ENCODE measurements at regions not wholly inside any gene's neighbourhood (a gene's known extent, or its start where the extent isn't known, plus 50 kb on each side); places are given as distances from the start of the nearest gene placed in this dataset.

DNA sequence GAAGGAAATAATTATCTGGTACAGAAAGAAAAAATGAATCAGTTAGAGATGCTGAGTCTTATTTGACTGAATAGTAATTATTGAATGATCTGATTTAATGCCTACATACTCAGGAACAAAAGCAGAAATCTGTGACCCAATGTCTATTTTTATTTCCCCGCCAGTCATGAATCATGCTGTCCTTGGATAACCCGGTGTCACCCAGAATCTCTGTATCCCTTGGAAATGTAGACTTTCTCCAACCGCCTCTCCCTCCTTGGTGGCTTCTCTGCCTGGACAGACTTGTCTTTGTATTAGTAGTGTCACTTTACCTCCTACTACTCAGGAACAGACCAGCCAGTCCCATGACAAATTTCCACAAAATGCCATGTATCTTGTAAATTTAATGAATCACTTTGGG lies 173.3 kb upstream of the PDGFD start:
- H3K9me3 Mint-ChIP-seq: no peaks in the 10 kb centered on the region
- no peaks in the 10 kb centered on the region for H3K4me1 Mint-ChIP-seq
- no peak overlapping the region for H3K27ac Mint-ChIP-seq (ENCODE audit: low read depth)
- H3K27me3 Mint-ChIP-seq: peaks cover 10% of the 10 kb centered on the region
- ATAC-seq (replicated peaks; ENCODE audit: extremely low read depth, poor library complexity, severe bottlenecking) (no peak), DNase-seq (ENCODE audit: low spot score in 2 of 2) (no peak)
- no peak overlapping the region for H3K4me3 Mint-ChIP-seq
- H3K36me3 Mint-ChIP-seq (ENCODE audit: insufficient read depth): no peaks in the 10 kb centered on the region

DNA sequence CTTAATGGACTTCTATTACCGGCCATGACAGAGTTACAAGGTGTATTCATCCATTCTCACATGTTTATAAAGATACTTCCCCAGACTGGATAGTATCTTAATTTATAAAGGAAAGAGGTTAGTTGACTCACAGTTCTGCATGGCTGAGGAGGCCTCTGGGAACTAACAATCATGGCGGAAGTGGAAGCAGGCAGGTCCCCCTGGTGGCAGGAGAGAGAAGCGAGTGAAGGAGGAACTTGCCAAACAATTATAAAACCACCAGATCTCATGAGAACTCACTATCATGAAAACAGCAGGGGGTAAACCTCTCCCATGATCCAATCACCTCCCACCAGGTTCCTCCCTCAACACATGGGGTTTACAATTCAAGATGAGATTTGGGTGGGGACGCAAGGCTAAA lies 170.0 kb upstream of the PDGFD start:
- DNase-seq (ENCODE audit: low spot score in 2 of 2) (no peak), ATAC-seq (replicated peaks; ENCODE audit: extremely low read depth, poor library complexity, severe bottlenecking) (no peak)
- Mint-ChIP-seq H3K27ac (ENCODE audit: low read depth) (no peak overlapping the region), H3K27me3 (peaks cover 10% of the 10 kb centered on the region), H3K4me1 (no peaks in the 10 kb centered on the region), H3K4me3 (no peak overlapping the region), H3K9me3 (no peaks in the 10 kb centered on the region), H3K36me3 (ENCODE audit: insufficient read depth) (no peaks in the 10 kb centered on the region)

DNA sequence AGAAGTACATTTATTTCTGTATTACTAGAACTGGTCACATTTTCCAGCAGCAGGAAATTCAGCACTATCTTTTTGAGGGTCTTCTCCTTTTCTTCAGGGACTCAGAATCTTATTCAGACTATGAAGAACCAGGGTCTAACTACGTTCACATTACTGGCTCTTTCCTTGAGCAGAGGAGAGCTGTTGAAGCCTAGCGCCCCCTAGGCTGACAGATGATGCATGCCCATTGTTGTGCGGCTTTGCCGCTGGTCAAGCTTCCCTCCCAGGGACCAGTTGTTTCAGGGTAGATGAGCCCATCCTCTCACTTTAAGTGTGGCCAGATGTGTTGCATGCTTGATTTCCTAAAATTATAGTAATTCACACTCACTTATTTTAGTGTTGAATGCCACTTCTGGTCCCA lies 168.2 kb upstream of the PDGFD start:
- Mint-ChIP-seq H3K27me3 (peaks cover 10% of the 10 kb centered on the region), H3K27ac (ENCODE audit: low read depth) (no peak overlapping the region), H3K4me1 (no peaks in the 10 kb centered on the region), H3K9me3 (no peaks in the 10 kb centered on the region), H3K4me3 (no peak overlapping the region), H3K36me3 (ENCODE audit: insufficient read depth) (no peaks in the 10 kb centered on the region)
- DNase-seq (ENCODE audit: low spot score in 2 of 2): no peak
- ATAC-seq (replicated peaks; ENCODE audit: extremely low read depth, poor library complexity, severe bottlenecking): no peak

DNA sequence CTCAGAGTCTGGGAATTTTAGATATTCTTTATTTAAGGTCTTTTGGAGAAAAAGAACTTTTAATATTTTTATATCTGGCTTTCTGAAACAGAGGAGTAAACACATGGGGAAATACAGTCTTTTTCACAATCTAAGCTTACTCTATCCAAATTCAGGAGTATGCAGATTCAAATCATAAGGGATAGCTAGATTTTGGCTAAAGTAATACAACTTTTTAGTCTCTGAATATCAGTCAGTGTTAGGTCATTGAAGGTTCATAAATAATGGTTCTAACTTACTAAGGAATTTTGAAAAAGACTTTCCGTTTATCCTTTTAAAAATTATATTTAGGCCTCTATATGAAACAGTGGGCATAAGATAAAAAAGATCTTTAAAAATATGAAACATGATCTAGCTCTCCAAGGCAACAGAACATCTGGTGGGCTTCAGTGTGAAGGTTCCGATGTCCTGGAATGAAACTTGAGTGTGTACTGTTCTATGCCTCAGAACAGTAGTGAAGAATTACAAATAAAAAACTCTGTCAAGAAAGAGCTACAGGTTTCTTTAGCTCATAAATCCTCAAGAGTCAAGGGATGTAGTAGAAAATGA lies 165.2 kb upstream of the PDGFD start:
- H3K36me3 Mint-ChIP-seq (ENCODE audit: insufficient read depth): no peaks in the 10 kb centered on the region
- no peak for DNase-seq (ENCODE audit: low spot score in 2 of 2)
- no peak for ATAC-seq (replicated peaks; ENCODE audit: extremely low read depth, poor library complexity, severe bottlenecking)
- H3K4me3 Mint-ChIP-seq: no peak overlapping the region
- H3K4me1 Mint-ChIP-seq: no peaks in the 10 kb centered on the region
- H3K9me3 Mint-ChIP-seq: no peaks in the 10 kb centered on the region
- no peak overlapping the region for H3K27ac Mint-ChIP-seq (ENCODE audit: low read depth)
- H3K27me3 Mint-ChIP-seq: peaks cover 7% of the 10 kb centered on the region

DNA sequence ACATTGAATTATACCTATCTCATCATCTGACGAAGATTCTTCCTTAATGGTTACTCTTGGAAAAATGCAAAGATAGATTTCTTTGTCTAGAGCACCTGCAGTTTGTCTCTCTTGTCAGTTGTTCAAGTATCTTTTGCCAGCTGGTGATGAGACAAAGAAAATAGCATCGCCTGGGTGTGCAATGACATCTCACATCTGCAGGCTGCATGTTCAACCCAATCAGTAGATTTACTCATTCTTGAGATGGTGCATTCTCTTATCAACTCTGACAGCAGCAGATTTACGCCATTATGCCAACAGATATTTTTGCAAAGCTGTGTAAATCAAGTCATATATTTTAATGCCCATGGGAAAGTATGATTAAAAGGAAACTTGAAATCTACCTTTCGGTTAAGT lies 164.6 kb upstream of the PDGFD start:
- H3K9me3 Mint-ChIP-seq: no peaks in the 10 kb centered on the region
- peaks cover under 1% of the 10 kb centered on the region for H3K27me3 Mint-ChIP-seq
- H3K4me3 Mint-ChIP-seq: no peak overlapping the region

DNA sequence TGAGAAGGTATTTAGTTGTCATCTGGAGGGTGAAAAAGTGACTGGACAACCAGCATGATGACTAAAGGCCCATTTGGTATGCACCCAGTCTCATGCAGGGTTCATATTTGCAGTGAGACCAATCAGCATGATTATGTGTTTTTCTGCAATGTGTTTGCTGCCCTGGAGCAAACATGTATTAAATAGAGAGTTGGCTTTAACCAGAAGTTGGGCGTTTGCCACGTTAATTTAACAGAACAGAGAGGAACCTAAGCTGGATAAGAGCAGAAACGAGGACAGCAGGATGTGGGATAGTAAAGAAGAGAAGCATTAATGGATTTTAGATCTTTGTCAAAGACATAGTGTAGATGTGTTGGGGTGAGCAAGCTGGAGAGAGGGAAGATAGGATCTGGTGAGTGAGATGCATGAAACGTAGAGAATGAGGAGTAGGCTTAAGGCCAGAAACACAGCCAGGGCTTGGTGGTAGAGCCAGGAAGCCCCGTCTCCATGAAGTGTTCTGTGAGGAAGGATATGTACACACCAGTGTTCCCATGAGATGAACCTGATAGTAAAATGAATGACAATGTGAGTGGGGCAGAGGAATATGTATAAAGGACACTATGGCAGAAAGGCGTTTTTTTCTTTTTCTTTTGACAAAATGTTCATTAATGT lies 164.0 kb upstream of the PDGFD start:
- no peak overlapping the region for H3K4me3 Mint-ChIP-seq
- no peak for ATAC-seq (replicated peaks; ENCODE audit: extremely low read depth, poor library complexity, severe bottlenecking)
- no peaks in the 10 kb centered on the region for H3K4me1 Mint-ChIP-seq
- H3K27me3 Mint-ChIP-seq: no peaks in the 10 kb centered on the region
- H3K9me3 Mint-ChIP-seq: no peaks in the 10 kb centered on the region
- H3K27ac Mint-ChIP-seq (ENCODE audit: low read depth): no peak overlapping the region
- no peaks in the 10 kb centered on the region for H3K36me3 Mint-ChIP-seq (ENCODE audit: insufficient read depth)
- DNase-seq (ENCODE audit: low spot score in 2 of 2): no peak

More for the DNA sequence above, 164.6 kb upstream of the PDGFD start:
- ATAC-seq (replicated peaks; ENCODE audit: extremely low read depth, poor library complexity, severe bottlenecking): no peak
- H3K36me3 Mint-ChIP-seq (ENCODE audit: insufficient read depth): no peaks in the 10 kb centered on the region
- H3K27ac Mint-ChIP-seq (ENCODE audit: low read depth): no peak overlapping the region
- no peaks in the 10 kb centered on the region for H3K4me1 Mint-ChIP-seq
- no peak for DNase-seq (ENCODE audit: low spot score in 2 of 2)

DNA sequence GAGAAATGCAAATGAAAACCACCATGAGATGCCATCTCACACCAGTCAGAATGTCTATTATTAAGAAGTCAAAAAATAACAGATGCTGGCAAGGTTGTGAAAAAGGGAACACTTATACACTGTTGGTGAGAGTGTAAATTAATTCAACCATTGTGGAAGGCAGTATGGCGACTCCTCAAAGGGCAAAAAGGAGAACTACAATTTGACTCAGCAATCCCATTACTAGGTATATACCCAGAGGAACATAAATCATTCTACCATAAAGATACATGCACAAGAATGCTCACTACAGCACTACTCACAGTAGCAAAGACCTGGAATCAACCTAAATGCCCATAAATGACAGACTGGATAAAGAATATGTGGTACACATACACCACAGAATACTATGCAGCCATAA lies 161.1 kb upstream of the PDGFD start:
- no peak for ATAC-seq (replicated peaks; ENCODE audit: extremely low read depth, poor library complexity, severe bottlenecking)
- H3K27me3 Mint-ChIP-seq: no peaks in the 10 kb centered on the region
- no peak for DNase-seq (ENCODE audit: low spot score in 2 of 2)
- no peak overlapping the region for H3K4me3 Mint-ChIP-seq
- no peaks in the 10 kb centered on the region for H3K9me3 Mint-ChIP-seq
- no peak overlapping the region for H3K27ac Mint-ChIP-seq (ENCODE audit: low read depth)
- no peaks in the 10 kb centered on the region for H3K36me3 Mint-ChIP-seq (ENCODE audit: insufficient read depth)
- no peaks in the 10 kb centered on the region for H3K4me1 Mint-ChIP-seq

DNA sequence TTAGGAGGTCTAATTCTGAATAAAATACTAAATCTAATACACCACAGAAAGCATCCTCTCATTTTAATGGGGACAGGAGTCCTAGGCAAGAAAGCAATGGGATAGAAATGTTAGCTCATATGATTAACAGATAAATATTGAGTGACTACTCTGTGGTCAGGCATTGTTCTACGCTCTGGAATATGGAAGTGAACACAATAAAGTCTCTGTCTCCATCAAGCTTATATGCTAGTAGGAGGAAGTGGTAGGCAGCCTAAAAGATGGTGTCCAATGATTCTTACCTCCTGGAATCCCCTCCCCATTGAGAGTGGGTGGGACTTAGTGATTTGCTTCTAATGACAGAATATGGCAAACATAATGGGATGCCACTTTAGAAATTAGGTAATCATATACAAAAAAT lies 160.3 kb upstream of the PDGFD start:
- H3K4me3 Mint-ChIP-seq: no peak overlapping the region

DNA sequence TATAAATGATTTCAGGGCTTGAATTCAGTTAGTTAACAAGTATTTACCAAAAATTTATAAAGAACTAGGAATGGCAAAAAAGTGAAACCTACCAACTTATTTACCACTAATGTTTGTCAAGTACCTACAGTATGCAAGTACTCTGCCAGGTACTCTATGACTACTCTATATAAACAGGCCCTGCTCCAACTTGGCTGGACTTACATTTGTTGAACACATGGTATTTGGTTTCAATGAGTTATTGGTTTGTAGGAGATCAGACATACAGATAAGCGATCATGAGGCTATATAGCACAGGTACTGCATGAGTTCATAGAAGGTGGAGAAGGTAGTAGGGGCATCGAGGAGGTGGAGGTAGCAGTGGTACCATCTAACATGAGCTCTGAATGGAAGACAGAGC lies 159.9 kb upstream of the PDGFD start:
- Mint-ChIP-seq H3K4me3 (no peak overlapping the region), H3K27ac (ENCODE audit: low read depth) (no peak overlapping the region), H3K4me1 (no peaks in the 10 kb centered on the region), H3K27me3 (no peaks in the 10 kb centered on the region), H3K9me3 (no peaks in the 10 kb centered on the region), H3K36me3 (ENCODE audit: insufficient read depth) (no peaks in the 10 kb centered on the region)
- no peak for DNase-seq (ENCODE audit: low spot score in 2 of 2)
- ATAC-seq (replicated peaks; ENCODE audit: extremely low read depth, poor library complexity, severe bottlenecking): no peak

More for the DNA sequence above, 160.3 kb upstream of the PDGFD start:
- ATAC-seq (replicated peaks; ENCODE audit: extremely low read depth, poor library complexity, severe bottlenecking): no peak
- Mint-ChIP-seq H3K9me3 (no peaks in the 10 kb centered on the region), H3K27me3 (no peaks in the 10 kb centered on the region), H3K4me1 (no peaks in the 10 kb centered on the region), H3K27ac (ENCODE audit: low read depth) (no peak overlapping the region), H3K36me3 (ENCODE audit: insufficient read depth) (no peaks in the 10 kb centered on the region)
- DNase-seq (ENCODE audit: low spot score in 2 of 2): no peak

DNA sequence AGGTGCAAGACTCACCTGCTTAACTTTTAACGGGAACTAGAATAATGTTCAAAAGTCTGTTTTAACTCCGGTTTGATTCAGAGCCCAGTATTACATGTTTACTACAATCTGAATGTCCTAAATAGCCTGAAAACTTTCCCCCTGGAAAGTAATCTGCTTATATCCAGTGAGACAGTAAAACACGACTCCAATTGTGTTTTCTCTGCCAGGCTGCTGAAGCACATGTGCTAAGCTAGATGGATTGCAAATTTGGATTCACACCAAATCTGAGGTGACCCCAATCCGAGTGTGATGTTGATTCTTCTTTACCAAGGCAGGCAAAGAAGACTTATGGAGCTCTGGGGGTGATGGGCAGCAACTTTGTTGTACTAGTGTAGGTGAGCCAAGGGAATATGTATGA lies 158.7 kb upstream of the PDGFD start:
- Mint-ChIP-seq H3K4me1 (no peaks in the 10 kb centered on the region), H3K27ac (ENCODE audit: low read depth) (no peak overlapping the region), H3K36me3 (ENCODE audit: insufficient read depth) (no peaks in the 10 kb centered on the region), H3K4me3 (no peak overlapping the region), H3K27me3 (no peaks in the 10 kb centered on the region), H3K9me3 (no peaks in the 10 kb centered on the region)
- DNase-seq (ENCODE audit: low spot score in 2 of 2) (no peak), ATAC-seq (replicated peaks; ENCODE audit: extremely low read depth, poor library complexity, severe bottlenecking) (no peak)

DNA sequence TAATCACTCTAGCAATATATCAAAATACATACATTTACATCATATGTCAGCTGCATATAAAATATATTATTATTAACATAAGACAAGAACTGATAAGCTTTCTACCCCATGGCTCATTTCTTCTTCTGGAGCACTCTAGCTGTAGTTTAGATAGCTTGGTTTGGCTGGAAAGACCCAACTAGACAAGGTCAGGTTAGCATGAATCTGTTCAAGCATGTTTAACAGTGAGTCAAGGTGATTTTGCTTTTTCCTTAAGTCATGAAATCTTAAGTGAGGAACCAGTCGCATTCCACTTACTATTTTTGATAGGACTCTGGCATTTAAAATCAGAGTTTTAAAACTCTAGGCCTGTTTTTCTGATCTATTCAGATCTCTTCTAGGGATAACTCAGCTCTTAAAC lies 157.0 kb upstream of the PDGFD start:
- no peaks in the 10 kb centered on the region for H3K9me3 Mint-ChIP-seq
- DNase-seq (ENCODE audit: low spot score in 2 of 2): no peak
- H3K4me1 Mint-ChIP-seq: no peaks in the 10 kb centered on the region
- ATAC-seq (replicated peaks; ENCODE audit: extremely low read depth, poor library complexity, severe bottlenecking): no peak
- no peaks in the 10 kb centered on the region for H3K36me3 Mint-ChIP-seq (ENCODE audit: insufficient read depth)
- no peak overlapping the region for H3K27ac Mint-ChIP-seq (ENCODE audit: low read depth)
- no peak overlapping the region for H3K4me3 Mint-ChIP-seq
- no peaks in the 10 kb centered on the region for H3K27me3 Mint-ChIP-seq

DNA sequence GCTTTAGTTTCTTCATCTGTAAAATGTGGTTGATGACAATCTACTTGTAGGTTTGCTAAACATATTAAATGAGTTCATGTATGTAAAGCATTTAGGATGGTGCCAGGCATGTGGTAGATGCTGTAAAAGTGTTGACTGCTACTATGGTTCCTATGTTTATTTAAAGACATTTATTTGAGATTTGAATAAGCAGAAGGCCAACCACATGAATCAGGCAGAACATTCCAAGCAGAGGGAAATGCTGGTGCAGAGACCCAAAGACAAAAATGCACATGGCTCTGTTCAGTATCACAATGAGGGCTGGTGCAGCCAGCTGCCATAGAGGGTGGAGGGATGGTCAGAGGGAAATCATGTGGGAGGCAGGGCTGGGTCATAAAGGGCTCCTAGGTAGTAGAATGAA lies 156.2 kb upstream of the PDGFD start:
- no peak for DNase-seq (ENCODE audit: low spot score in 2 of 2)
- no peaks in the 10 kb centered on the region for H3K9me3 Mint-ChIP-seq
- ATAC-seq (replicated peaks; ENCODE audit: extremely low read depth, poor library complexity, severe bottlenecking): no peak
- H3K36me3 Mint-ChIP-seq (ENCODE audit: insufficient read depth): no peaks in the 10 kb centered on the region
- H3K27ac Mint-ChIP-seq (ENCODE audit: low read depth): no peak overlapping the region
- no peaks in the 10 kb centered on the region for H3K27me3 Mint-ChIP-seq
- H3K4me1 Mint-ChIP-seq: no peaks in the 10 kb centered on the region
- H3K4me3 Mint-ChIP-seq: no peak overlapping the region

DNA sequence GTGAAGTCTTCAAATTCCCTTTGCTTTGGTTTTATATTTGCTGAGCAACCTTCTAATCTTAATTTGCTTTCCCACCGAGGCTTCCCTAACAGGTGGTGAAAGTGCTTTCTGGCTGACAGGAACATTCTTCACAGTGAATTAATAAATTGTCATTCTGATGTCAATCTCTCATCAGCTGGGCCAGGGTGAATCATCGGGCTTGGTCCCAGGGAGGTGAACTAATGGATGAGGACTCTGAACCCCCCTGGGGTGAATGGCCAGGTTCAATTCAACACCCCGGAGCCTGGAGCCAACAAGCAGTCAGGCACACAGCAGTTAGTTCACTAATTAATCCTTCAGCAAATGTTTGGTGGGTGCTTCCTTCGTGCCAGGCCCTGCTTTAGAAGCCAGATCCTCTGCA lies 155.4 kb upstream of the PDGFD start:
- Mint-ChIP-seq H3K27ac (ENCODE audit: low read depth) (no peak overlapping the region), H3K27me3 (no peaks in the 10 kb centered on the region), H3K4me1 (no peaks in the 10 kb centered on the region), H3K36me3 (ENCODE audit: insufficient read depth) (no peaks in the 10 kb centered on the region), H3K4me3 (no peak overlapping the region), H3K9me3 (no peaks in the 10 kb centered on the region)
- ATAC-seq (replicated peaks; ENCODE audit: extremely low read depth, poor library complexity, severe bottlenecking) (no peak), DNase-seq (ENCODE audit: low spot score in 2 of 2) (no peak)

All from central memory CD8-positive, alpha-beta T cell (primary cell).